ENCODE measurements at regions not wholly inside any gene's neighbourhood (a gene's known extent, or its start where the extent isn't known, plus 50 kb on each side); places are given as distances from the start of the nearest gene placed in this dataset.

DNA sequence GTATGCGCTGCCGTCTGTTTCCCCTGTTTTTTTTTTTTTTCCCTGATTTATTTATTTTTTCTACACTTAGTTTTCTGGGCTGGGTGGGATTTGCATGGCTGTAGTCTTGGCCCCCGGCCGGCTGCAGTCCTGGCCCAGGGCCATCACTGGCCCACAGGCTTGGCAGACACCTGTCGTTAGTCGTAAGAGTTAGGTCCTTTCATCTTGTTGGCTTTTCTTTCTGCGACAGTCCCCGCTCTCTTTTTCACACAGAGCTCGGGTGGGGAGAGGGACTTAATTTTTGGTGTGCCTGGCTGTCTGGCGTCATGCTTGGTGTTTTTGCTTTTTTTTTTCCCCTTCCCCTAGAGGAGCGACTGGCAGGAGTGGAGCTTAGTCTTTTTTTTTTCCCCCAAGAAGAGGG, 183.4 kb downstream of the KLF13 start:
- no peak for DNase-seq

GRCh38 chr15:31511707-31512310, 185.2 kb downstream of the KLF13 start:
- DNase-seq = no peak

DNA sequence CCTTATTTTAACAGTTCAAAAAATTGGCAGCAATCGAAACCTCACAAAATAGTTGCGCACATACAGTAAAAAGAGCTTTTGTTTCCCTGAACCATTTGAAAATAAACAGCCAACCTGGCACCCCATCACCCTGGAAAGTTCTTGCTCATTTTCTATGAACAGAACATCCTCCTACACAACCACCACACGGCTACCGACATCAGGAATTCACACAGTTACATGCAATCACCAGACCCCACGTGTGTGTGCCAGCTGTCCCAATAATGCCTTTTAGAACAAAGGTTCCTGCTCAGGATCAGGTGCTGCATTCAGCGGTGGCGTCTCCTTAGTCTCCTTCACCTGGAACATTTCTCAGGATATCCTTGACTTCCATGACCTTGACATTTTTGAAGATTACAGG, 186.5 kb downstream of the KLF13 start:
- no peak for DNase-seq

- DNase-seq = no peak
Observed at GRCh38 chr15:31516440-31516839, 189.8 kb downstream of the KLF13 start.

DNA sequence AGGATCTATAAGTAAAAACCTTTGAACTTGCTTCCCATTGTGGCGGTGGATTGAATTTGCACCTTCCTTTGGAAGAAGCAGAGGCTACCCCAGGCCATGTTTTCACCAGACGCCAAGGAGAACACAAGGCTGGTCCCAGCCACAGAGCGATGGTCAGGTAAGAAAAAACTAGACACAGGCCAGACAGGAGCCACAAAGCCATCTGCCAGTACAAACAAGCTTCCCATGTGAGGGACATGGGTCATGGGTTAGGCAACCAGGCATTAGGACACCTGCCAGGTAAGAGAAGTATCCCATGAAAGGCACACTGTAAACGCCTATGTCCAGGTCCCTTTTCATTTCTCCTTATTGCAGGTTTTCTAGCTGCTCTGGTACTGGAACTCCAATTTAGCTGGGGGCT, 190.2 kb downstream of the KLF13 start:
- no peak for DNase-seq

DNA sequence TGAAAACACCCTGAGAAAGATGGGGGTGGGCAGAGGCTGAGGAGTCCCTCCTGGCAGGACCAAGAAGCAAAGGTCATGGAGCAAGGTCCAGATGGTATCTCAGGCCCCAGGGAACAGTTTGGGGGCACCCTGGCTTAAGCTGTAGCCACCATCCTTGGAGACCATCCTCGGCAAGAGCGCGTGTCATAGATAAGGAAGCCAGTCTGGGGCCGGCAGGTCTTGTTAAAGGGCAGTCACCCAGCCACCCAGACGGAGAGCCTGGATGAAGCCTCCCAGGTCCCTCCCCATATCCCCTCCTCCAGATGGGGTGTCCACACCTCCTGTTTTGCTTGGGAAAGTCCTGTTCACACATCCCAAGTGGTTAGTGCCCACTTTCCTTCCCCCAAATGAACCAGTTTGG, 191.1 kb downstream of the KLF13 start:
- DNase-seq = no peak

- DNase-seq = no peak
Observed at GRCh38 chr15:31522028-31522427, 195.4 kb downstream of the KLF13 start.

- DNase-seq = no peak
Observed at GRCh38 chr15:31523027-31523654, 196.5 kb downstream of the KLF13 start.

DNA sequence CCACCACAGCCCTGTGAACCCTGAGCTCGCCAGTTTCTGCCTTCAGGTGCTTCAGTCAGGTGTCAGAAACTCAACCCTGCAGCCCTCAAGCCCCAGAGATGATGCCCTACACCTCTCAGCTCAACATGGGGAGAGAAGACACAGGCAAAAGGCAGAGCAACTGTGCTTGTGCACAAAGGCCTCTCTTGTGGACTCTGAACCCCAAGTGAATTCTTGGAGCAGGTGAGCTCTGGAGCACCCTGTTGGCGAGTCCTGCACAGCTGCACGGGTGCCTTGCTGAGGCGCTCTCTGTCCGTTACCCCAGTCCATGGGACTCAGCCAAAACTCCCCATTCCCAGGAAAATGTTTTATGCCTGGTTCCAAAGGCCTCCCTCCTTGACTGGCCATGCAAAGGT, 197.0 kb downstream of the KLF13 start:
- DNase-seq = no peak

- DNase-seq = no peak
Observed at GRCh38 chr15:31525185-31525695, 198.6 kb downstream of the KLF13 start.

DNA sequence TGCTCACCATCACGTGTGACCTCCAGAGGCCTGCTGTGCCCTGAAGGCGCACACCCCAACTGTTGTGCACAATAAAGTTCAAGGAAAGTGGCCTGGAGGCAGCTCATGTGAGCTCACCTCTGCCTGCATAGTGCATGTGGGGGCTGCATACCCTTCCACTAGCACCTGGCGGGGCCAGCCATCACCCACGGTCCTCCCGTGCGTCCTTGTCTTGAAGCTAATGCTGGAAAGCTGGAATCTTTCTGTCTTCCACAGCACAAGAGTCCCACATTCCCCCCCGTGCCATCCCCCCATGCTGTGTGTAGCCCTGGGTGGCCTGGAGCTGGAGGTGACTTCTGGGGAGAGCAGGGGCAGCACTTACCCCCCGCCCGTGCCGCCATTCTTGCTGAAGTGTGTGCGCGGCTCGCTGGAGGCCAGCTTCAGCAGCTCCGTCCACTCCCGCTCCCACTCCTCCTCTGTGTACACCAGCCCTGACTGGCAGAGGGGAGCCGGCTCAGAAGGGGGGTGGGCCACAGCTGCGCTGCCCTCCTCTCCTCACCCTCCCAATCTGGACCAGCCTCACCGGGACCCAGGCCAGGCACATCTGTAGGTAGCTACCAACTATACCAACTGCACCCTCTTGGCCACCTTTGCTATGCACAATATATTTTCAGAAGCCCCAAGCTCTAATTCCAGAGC, 199.5 kb downstream of the KLF13 start:
- no peak for DNase-seq

DNA sequence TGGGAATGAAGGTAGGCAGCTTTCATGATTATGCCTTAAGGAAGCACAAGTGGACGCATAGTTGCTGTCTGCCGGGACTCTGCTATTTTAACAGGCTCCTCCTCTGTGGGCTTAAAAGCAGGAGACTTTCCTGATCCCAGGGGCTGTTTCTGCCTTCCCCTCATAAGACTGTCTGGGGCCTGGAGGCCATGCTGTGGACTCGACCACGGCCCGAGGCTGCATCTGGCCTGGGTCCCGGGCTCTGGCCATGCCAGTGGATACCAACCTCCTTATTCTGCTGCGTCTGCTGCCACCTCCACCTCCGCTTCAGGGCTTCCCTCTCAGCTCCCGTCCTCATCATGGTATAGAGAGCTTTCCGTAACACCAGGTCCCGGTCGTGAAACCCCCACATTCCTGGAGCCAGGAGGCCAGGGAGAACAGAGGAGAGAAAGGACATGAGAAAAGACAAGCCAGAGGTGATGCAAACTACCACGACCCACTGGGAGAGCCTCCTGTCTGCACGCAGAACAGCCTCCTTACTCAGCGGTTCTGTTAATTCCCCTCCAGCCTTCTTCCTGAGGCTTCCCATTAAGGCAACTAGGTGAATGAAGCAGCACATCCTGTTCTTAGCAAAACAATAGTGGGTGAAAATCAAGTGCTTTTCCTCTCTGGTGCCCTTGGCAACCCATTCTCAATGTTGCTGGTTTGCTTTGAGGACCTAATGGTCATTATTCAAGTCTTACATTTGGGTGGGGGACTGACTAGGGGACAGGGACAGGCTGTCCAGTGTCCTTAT, 200.5 kb downstream of the KLF13 start:
- no peak for DNase-seq

DNA sequence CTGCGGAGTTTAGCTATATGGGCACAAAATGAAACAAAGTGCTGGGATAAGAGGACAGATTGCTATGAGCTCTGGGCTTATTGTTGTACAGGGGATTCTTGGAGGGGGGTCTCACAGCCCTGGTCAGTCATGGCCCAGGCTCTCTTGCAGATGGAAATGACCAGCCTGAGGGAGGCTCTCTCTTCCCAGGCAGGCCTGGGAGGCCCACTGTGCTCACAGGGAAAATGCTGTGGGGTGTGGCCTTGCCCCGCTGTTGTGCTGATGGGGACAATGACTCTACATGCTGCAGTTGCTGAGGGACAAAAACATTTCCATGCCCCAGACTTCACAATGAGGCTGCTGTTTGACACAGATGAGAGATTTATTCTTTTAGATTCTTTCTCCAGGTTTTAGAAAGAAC, 202.2 kb downstream of the KLF13 start:
- DNase-seq = no peak

DNA sequence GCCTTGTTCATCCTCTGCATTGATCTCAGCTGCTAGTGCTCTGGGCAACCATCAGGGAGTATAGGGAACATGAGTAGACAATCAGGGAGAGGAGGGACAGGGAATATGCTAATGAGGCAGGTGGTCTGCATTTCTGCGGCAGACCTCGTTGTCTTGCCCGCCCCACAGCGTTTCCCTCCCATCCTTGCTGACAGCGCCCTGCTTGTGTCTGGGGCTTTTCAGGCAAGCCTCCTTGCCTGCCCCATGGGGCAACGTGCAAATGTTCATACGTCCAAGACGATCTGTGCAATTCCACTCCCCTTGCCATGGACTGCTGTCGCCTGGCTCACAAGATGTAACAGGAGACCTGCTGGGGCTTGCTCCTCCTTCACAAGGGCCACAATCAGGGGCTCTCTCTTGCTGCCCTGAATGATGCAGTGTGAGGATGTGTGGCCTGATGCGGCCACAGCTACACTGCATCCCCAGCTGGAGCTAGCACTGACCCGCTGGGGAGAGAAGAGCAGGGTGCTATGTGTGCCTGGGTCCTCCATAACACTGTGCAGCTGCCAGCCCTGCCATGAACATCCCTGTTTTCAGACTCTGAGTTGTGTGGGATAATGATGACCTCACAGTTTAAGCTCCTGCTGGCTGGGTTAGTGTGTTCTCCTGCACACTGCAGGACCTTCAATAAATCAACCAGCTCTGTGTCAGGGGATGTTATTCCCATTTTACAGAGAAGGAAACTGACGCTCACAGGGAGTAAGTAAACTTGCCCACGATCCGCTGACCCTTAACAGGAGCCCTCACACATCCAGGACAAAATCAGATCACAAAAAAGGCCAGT, 211.3 kb downstream of the KLF13 start:
- DNase-seq = no peak

DNA sequence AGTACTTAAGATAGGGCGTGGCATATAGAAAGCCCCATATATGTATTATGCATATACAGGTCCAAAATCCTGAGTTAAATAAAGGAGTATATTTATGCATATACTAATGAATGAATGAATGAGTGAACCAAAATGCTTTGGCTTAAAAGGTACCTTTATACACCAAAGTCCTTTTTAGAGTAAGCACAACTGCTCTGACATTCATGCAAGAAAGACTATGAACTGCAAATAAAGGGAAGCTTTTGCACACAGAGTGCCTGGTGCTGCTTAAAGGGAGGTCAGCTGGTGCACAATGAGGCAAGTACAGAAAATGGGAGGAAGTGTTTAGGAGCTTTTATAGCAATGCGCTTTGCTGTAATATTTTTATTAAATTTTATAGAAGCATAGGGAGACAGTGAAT, 214.0 kb downstream of the KLF13 start:
- DNase-seq = no peak

GRCh38 chr15:31544361-31544760, 217.7 kb downstream of the KLF13 start:
- DNase-seq = no peak

- DNase-seq = no peak
Observed at GRCh38 chr15:31545257-31545656, 218.6 kb downstream of the KLF13 start.

DNA sequence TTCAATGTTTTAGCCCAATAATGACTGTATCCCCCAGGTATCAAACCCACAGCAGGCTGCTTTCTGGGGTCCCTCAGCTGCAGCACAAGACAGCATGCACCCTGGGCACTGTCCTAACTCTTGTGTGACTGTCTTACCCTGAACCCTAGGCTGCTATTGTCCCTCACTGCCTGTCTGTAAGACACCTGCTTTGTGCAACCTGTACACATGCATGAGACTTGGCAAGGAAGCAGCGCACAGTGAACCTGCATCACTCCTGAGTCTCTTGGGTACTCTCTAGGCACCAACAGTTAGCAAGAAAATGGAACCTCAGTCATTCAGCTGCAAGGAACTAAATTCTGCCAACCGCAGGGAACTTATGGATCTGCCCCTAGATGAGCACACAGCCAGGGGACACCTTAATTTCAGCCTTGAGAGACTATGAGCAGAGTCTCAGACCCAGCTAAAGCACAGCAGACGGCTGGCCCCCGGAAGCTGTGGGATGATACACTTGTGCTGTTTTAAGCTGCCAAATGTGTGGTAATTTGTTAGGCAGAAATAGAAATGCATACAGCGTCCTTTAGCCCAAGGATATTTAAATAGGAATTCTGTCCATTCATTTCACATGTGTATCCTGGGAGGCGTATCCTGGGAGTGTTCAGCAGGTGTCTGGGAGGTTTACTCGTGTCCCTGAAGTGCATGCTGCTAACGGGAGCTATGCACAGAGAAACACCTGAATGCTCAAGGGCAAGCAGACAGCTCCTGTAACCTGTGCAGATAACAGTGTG, 223.8 kb downstream of the KLF13 start:
- DNase-seq = no peak

DNA sequence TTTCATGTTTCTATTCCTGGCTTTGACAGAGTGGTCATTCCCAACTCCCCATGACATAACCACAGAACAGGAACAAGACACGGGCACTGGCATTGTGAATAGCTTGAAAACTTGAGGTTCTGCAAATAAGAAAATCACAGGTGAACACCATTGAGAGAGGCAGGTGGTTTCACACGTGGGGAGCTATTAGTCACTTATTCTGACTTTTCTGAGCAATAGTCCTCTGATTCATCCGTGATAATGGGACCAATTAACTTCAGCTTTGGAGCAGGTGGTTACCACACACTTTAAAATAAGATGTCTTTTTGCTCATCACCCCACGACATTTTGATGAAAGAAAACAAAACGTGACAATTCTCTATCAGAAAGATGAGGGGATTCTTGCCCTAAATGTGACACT, 224.7 kb downstream of the KLF13 start:
- no peak for DNase-seq

GRCh38 chr15:31552482-31553099, 226.0 kb downstream of the KLF13 start:
- no peak for DNase-seq

- DNase-seq = no peak
Observed at GRCh38 chr15:31554261-31554660, 227.6 kb downstream of the KLF13 start.

All from right kidney (tissue), 1 donor.